HG03097 (cell line): ENCODE measurements at regions not wholly inside any gene's neighbourhood (a gene's known extent, or its start where the extent isn't known, plus 50 kb on each side); places are given as distances from the start of the nearest gene placed in this dataset.
"Not testable (repeated sequence)": the region's sequence is repeated elsewhere in the genome, so short reads cannot be mapped to it uniquely, and the experiment has no call there.

ENCODE experiments used
- ATAC-seq: cut with Tn5 transposase; IDR thresholded peaks from one replicate; pipeline ENCODE4 v1.9.1; 2021; ENCODE audit not compliant: unreplicated experiment, low FRiP score

DNA sequence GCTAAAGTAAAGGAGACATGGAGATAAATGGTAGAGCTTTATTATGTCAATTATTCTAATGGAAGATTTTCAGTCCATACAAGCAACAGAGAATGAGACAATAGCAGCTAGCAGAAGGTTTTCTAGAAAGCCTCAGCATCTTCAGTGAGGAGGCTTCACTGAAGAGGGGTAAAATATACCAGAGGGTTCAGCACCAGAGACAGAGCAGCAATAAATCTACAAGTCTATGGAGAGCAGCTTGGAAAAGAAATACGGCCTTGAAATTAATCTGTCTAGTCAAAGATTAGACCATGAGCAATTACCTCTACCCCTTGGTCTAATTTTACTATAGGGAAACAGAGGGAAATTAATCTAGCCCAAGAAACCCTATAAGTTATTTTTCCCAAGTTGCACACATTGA, 185.7 kb upstream of the CRIM1 start:
- no peak for ATAC-seq

DNA sequence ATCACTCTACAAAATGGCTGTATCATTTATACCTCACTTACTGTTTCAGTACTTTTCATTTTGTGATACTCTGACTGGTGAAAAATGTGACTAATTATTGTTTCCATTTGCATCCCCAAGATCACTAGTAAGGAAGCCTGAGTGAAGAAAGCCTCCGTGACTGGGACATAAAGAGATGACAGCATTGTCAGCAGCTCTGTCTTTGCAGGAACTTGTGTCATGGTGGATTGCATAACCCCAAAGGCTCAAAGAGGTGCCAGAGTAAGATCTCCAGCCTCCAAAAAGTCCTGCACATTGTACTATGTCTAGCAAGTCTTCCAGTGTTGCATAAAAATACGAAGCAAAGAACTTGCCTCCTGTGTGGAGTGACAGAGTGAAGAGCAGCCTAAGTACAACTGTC, 187.5 kb upstream of the CRIM1 start:
- no peak for ATAC-seq

DNA sequence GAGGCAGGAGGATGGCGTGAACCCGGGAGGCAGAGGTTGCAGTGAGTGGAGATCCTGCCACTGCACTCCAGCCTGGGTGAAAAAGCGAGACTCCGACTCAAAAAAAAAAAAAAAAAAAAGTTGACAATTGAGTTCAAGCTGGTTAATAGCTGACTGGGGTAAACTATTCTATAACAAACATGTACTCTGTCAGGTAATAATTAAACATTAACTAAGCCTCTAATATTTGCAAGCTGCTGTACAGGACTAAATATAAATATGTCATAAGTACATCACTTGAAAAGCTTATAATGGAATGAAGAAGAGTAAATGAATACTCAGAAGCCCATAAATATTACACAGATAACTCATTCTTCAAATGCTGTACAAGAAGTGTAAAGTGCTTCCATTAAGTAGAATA, 190.4 kb upstream of the CRIM1 start:
- peak; percentile 57 for ATAC-seq

DNA sequence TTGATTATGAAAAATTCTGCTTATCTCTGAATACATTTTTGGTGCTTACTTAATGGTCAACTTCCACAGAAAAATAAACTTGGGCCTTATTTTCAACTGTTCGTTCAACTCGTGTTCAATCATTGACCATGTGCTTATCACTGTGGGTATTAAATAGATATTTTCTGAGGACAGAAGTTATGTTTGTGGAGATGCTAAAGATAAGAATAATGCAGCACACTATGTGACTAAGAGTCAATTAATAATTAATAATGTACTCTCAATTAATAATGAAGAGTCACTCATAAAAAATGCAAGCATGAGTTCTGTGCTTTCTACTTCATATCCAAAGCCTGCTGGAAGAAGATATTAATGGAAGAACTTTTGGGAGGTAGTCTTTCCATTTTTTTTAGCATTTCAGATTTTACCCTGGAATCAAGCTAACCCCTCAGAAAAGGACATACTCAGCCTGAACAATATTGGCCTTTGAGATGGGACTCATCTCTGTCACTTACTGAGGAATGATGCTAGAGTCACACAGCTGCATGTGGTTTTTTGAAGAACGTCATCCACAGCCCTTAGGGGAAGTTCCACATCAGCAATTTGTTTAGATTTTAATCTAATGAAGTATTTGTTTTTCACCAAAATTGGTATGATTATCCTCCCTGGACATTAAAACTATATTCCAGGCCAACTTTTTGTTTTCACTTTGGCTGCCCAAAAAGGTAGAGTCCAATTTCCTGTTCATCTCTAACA, 191.9 kb upstream of the CRIM1 start:
- peak; percentile 76 for ATAC-seq

DNA sequence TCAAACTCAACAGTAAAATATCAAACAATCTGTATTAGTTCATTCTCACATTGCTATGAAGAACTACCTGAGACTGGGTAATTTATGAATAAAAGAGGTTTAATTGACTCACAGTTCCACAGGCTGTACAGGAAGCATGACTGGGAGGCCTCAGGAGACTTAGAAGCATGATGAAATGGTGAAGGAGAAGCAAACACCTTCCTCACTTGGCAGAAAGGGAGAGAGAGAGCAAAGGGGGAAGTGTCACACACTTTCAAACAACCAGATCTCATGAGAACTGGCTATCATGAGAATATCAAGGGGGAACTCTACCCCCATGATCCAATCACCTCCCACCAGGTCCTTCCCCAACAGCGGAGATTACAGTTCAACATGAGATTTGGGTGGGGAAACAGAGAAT, 198.5 kb upstream of the CRIM1 start:
- ATAC-seq: not testable (repeated sequence)

DNA sequence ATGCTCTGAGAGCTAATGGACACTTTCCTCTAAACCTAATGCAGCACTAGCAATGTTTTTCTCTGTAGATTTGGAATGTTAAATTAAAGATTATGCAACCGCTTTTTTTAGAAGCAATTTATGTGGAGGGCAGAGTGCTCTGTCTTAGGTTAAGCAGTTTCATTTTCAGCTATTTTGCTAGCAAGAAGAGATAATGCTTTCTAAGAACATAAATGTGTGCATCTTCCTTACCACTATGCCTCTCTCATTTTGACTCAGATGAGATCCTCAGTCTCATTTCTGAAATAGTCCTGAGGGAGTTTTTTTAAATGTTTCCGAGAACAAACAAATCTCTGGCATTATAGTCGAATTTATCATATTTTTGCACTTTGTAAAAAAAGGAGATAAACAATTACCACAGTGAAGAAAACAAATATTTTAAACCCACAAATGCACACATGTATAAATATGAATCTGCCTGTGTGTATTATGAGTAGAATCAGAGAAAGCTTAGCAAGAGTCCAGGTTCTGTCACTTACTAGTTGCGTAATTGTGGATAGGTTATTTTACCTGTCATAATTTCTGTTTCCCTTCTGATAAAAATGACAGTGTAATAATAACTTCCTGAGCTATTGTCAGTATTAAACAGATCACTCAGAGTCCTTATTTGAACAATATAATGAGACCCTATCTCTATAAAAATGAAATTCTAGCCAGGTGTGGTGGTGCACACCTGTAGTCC, 207.7 kb upstream of the CRIM1 start:
- peak; percentile 97 for ATAC-seq

DNA sequence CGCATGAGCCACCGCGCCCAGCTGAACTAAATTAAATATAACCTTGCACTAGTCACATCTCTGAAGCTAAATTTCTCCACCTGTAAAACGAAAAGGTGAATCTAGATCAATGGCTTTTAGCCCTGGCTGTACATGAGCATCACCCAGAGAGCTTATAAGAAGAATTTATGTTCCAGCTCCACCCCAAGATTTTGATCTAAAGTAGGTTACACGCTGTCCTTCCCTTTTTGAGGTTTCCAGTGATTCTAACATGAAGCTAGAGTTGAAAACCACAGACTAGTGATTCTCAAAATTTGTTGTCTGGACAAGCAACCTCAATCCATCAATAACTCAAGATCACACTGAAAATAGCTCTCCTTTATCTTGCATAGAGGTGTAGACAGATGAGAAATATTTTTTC, 208.8 kb upstream of the CRIM1 start:
- ATAC-seq: no peak

DNA sequence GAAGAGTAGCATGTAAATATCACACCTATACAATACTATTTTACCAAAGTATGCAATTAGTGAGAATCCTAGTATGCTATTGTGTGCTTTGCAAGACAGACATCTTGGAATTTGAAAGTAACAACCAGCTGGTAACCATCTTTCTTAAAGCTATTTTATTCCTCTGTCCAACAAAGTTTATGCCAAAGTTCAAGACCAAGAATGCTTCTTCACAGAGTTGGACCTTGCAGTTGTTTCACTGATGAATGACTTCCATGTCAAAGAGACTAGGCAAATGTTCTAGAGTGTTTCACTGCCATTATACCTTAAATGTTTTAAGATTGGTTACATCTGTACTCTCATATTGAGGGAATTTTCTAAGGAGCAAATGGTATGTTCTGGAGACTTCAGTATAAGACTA, 215.2 kb upstream of the CRIM1 start:
- no peak for ATAC-seq

DNA sequence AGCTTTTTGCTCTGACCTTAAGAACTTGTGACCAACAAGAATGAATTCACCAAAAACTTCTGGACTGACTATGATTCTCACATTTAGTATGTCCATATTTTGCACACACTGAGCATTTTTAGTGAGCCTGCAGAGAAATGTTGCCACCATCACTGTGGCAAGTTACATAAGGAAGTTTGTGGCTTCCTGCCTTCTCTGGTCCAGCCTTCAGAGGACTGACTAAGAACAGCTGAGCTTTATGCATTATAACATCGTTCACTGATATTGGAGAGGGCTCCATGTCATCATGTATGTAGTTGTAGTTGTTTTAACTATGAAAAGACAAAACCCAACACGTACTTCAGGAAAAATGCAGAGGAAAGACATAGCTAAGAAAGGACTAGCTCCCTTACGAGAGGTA, 218.0 kb upstream of the CRIM1 start:
- no peak for ATAC-seq

DNA sequence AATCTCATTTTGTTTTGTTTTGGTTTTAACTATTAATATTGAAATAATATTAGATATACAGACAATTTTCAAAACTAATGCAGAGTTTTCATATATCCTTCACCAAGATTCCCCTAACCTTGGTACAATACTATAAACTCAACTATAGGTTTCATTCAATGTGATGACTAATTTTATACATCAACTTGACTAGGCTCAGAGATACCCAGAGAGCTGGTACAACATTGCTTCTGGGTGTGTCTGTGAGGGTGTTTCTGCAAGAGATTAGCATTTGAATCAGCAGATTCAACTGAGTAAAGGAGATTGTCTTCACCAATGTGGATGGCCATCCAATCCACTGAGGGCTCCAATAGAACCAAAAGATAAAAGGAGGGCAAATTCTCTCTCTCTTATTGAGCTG, 221.3 kb upstream of the CRIM1 start:
- ATAC-seq: no peak

DNA sequence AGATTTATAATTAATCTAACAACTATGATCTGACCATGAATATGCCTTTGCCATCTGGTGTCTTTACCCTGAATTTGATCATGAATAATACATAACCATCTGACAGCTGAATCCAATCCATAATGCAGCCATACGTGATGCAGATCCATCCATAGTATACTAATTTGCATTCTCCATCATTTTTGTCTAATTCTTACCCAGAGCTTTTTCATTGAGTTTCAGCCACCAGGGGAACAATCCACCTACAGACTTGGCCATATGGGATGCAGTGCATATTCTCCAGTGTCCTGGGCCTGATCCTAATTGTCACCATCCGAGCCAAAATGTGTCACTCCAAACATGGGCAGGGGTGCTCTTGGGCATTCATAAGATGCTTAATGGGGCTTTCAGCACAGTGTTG, 227.2 kb upstream of the CRIM1 start:
- no peak for ATAC-seq

DNA sequence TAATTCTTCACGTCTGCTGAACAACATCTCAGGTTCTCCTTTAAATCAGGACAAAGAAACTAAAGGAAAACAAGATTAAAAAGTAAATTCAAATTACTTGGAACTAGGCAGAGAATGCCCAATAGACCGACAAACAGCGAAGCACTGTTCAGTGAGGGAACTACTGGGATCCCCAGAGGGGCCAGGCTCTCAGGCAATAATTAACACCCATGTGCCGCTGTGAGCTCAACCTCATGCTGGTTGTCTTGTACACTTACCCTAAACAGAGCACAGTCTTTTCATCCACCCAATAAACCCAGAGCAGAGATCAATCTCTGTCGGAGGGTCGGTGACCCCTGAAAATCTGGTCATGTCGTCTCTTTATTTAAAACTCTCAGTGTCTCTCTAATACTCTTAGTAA, 229.9 kb upstream of the CRIM1 start:
- ATAC-seq: no peak

DNA sequence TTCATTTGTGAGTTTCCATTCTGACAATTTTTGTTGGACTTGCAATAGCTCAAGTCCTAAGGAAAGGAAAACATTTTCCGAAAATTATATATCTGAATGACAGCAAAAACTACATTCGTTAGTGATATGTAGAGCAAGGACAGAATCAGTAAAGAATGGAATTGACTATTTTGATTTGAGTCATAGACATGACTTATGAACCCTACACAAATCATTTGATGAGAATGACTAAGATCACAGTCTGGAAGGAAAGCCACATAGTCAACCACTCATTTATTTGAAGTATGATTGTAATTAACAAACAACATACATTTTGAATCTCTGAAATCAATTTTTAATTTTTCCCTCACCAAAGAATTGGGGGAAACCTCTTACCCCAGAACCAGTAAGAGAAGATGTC, 231.6 kb upstream of the CRIM1 start:
- no peak for ATAC-seq

DNA sequence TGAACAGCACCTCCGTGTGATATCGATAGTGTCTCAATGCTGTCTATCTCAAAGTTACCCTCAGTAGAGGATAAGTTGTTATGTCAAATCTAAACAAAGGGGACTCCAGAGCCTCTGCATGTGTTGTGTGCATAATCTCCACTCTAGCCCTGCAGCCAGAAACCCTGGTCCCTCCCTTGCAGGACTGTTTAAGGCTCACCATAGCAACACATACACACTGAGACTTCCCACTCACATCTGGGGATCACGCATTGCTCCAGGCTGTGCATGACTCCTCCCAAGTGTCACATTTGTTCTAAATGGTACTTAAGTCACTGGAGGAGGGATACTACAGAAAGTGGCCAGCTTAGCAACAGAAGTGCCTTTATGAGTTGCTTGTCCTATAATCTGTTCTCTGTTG, 258.6 kb upstream of the CRIM1 start:
- ATAC-seq: no peak

DNA sequence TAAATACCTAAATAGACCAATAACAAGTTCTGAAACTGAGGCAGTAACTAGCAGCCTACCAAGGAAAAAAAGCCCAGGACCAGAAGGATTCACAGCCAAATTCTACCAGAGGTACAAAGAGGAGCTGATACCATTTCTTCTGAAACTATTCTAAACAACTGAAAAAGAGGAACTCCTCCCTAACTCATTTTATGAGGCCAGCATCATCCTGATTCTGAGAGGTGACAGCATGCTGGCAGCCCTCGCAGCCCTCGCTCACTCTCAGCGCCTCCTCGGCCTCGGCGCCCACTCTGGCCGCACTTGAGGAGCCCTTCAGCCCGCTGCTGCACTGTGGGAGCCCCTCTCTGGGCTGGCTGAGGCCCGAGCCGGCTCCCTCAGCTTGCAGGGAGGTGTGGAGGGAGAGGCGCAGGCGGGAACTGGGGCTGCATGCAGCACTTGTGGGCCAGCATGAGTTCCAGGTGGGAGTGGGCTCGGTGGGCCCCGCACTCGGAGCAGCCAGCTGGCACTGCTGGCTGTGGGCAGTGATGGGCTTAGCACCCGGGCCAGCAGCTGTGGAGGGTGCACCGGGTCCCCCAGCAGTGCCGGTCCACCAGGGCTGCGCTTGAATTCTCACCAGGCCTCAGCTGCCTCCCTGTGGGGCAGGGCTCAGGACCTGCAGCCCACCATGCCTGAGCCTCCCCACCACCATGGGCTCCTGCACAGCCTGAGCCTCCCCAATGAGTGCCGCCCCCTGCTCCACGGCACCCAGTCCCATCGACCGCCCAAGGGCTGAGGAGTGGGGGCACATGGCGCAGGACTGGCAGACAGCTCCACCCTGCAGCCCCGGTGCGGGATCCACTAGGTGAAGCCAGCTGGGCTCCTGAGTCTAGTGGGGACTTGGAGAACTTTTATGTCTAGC, 263.5 kb upstream of the CRIM1 start:
- ATAC-seq: not testable (repeated sequence)

DNA sequence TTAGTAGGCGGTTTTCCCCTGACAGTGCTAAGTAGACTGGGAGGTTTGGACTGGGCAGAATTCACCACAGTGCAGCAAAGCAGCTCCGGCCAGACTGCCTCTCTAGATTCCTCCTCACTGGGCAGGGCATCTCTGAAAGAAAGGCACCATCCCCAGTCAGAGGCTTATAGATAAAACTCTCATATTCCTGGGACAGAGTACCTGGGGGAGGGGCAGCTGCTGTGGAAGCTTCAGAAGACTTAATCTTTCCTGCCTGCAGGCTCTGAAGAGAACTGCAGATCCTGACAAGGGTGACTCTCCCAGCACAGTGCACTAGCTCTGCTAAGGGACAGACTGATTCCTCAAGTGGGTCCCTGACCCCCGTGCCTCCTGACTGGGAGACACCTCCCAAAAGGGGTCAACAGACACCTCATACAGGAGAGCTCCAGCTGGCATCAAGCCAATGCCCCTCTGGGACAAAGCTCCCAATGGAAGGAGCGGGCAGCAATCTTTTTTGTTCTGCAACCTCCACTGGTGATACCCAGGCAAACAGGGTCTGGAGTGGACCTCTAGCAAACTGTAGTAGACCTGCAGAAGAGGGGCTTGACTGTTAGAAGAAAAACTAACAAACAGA, 266.8 kb upstream of the CRIM1 start:
- no peak for ATAC-seq

DNA sequence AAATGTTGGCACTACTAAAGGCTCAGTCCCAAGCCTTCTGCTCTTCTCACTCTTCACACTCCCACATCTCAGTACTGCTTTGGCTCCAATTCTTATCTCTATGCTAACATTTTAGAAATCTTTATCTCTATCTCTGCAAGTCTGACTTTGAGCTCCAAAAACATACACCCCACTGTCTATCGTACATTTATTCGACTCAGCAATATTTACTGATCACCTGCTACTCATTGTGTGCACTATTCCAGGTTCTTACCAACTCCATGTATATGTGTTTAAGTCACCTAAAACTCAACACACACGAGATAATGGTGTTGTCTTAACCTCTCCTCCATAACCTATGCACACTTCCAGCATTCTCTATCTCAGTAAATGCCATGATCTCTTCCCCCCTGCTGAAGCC, 268.2 kb upstream of the CRIM1 start:
- ATAC-seq: no peak

DNA sequence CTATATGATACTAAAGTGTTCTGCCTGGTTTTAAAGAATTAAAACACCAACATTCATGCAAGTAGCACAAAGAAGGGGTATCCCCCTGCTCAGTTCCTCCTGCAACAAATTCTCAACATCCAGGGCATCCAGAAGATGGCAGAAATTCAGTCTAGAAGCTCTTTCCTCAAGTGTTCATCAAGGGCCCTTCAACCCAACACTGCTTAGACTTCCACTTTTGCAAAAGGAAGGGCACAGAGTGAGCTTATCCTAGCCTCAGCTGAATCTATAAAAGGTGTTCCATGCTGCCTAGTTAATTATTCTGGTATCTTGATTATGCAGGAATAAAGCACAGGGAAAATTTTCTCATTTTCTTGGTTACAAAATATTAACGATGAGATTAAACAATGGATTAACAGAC, 275.8 kb upstream of the CRIM1 start:
- no peak for ATAC-seq

DNA sequence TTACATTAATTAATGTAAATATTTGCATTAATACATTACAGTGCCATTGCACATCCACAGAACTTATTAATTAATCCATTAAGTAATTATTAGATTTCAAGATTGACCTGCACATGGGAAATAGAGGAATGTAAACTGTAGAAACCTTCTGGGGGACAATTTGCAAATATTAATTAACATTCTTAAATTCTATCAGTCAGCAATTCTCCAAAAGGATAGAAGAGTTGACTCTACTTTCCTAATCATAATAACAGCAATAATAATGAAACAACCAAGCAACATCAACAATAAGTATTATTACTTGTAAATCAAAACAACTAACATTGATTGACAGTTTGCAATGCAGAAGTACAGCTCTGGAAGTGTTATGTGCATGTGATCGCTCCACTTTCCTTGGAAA, 281.6 kb upstream of the CRIM1 start:
- ATAC-seq: no peak

DNA sequence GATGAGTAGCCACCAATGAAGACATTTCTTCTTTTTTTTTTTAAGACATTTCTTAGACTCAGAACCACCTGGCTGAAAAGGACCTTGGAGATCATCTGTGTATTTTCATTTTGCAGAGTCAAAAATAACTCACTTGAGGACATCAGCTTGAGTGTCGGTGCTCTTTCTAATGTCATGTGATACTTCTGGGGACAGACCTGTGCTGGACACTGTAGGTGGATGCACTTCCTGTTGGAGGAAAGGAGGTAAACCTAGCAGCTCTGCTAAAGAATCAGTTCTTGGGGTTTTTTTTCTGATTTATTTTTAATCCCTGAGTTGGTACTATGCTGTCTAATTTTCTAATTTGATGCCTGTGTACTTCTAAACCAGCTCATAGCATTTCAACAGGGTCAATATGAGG, 283.9 kb upstream of the CRIM1 start:
- ATAC-seq: no peak

DNA sequence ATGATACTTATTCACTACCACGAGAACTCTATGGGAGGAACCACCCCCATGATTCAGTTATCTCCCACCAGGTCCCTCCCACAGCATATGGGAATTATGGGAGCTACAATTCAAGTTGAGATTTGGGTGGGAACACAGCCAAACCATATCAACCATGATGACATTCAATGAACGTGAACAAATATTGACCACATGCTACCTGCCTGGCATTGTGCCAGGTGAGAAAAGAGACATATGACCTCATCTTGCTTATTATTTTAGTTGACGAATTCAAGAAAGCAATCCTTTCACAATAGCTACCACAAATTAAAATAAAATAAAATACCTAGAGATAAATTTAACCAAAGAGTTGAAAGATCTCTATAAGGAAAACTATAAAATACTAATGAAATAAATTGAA, 286.5 kb upstream of the CRIM1 start:
- ATAC-seq: no peak
